Inflammatory macrophage treated with lipopolysaccharide for 4 hours (primary cell): ENCODE measurements at regions not wholly inside any gene's neighbourhood (a gene's known extent, or its start where the extent isn't known, plus 50 kb on each side); places are given as distances from the start of the nearest gene placed in this dataset.

Source experiments
- DNase-seq: peaks from one replicate; pipeline ENCODE4 v3.0.0-alpha.2; 2020

GRCh38 chr4:79016878-79017277 is 77.6 kb upstream of the PAQR3 start:
- no peak for DNase-seq

GRCh38 chr4:79015411-79015810 is 76.2 kb upstream of the PAQR3 start:
- no peak for DNase-seq

- DNase-seq = no peak
Measured at GRCh38 chr4:79014230-79014629, 75.0 kb upstream of the PAQR3 start.

- no peak for DNase-seq
Measured at GRCh38 chr4:79013756-79014155, 74.5 kb upstream of the PAQR3 start.

- DNase-seq = no peak
Measured at GRCh38 chr4:78990938-78991810, 51.9 kb upstream of the PAQR3 start.

- DNase-seq = no peak
Measured at GRCh38 chr4:78989697-78990270, 50.5 kb upstream of the PAQR3 start.
